ENCODE measurements at regions not wholly inside any gene's neighbourhood (a gene's known extent, or its start where the extent isn't known, plus 50 kb on each side); places are given as distances from the start of the nearest gene placed in this dataset.

DNA sequence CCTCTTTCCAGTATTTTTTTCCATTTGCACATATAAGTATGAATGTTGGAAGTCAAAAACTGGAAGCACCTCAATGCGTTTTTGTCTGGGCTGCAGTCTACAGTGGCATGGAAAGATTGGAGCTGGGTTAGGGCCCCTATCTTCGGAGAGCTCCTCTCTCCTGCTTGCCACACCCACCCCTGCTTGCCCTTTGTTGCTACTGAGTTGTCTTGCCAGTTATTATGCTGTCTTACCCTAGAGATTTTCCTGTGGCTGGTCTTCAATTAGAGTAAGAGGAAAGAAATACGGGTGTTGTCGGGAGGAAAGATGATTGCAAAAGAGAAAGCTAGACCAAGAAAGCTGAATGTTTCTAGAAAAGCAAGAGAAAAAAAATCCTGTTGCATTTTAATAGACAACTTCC lies 228.9 kb upstream of the CELF2 start:
- TF ChIP-seq, protein P1, sequence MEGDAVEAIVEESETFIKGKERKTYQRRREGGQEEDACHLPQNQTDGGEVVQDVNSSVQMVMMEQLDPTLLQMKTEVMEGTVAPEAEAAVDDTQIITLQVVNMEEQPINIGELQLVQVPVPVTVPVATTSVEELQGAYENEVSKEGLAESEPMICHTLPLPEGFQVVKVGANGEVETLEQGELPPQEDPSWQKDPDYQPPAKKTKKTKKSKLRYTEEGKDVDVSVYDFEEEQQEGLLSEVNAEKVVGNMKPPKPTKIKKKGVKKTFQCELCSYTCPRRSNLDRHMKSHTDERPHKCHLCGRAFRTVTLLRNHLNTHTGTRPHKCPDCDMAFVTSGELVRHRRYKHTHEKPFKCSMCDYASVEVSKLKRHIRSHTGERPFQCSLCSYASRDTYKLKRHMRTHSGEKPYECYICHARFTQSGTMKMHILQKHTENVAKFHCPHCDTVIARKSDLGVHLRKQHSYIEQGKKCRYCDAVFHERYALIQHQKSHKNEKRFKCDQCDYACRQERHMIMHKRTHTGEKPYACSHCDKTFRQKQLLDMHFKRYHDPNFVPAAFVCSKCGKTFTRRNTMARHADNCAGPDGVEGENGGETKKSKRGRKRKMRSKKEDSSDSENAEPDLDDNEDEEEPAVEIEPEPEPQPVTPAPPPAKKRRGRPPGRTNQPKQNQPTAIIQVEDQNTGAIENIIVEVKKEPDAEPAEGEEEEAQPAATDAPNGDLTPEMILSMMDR (conservative IDR thresholded peaks at IDR 0.05) = no peak
- TF ChIP-seq EZH2 (IDR thresholded peaks at IDR 0.05; ENCODE audit: low read depth) = no peak
